ENCODE measurements at regions not wholly inside any gene's neighbourhood (a gene's known extent, or its start where the extent isn't known, plus 50 kb on each side); places are given as distances from the start of the nearest gene placed in this dataset.

GRCh38 chr13:87123987-87124784, 547.0 kb upstream of the SLITRK5 start:
- Histone ChIP-seq H4K20me1 (ENCODE audit: control insufficient read depth, extremely low read depth, insufficient read depth, low read length) (no peaks in the 10 kb centered on the region), H3K79me2 (ENCODE audit: control insufficient read depth, insufficient read depth, low read length) (no peaks in the 10 kb centered on the region), H3K27me3 (ENCODE audit: control insufficient read depth, extremely low read depth, insufficient read depth, low read length) (no peaks in the 10 kb centered on the region), H3K36me3 (ENCODE audit: control insufficient read depth in 2 of 2, extremely low read depth in 1 of 2, insufficient read depth in 2 of 2, low read length in 2 of 2) (no peaks in the 10 kb centered on the region), H3K9ac (ENCODE audit: control insufficient read depth, extremely low read depth, insufficient read depth, low read length) (no peak overlapping the region), H3K9me1 (ENCODE audit: control insufficient read depth, extremely low read depth, insufficient read depth, low read length) (no peaks in the 10 kb centered on the region), H3K4me2 (ENCODE audit: control insufficient read depth, extremely low read depth, insufficient read depth, low read depth, low read length) (no peak overlapping the region), H2AFZ (ENCODE audit: control insufficient read depth, low read length) (no peak overlapping the region), H3K27ac (ENCODE audit: control insufficient read depth, insufficient read depth, low read length) (no peak overlapping the region), H3K4me1 (ENCODE audit: control insufficient read depth, extremely low read depth, insufficient read depth, low read length) (peaks cover 4% of the 10 kb centered on the region), H3K9me3 (ENCODE audit: control insufficient read depth, low read depth, low read length) (no peaks in the 10 kb centered on the region), H3K4me3 (ENCODE audit: control insufficient read depth in 2 of 3, extremely low read depth in 1 of 3, insufficient read depth in 2 of 3, low read depth in 1 of 3, low read length in 3 of 3) (no peak overlapping the region)
- TF ChIP-seq EZH2 (IDR thresholded peaks at IDR 0.05; ENCODE audit: low read length) (no peak), CTCF (optimal IDR thresholded peaks at IDR 0.05 in 1 of 3, IDR thresholded peaks at IDR 0.05 in 1 of 3, conservative IDR thresholded peaks at IDR 0.05 in 1 of 3; ENCODE audit: extremely low read depth in 1 of 3, insufficient read depth in 2 of 3, low read length in 3 of 3) (no peak)
- FAIRE-seq (peak; percentile 67), DNase-seq (ENCODE audit: low read depth, low spot score) (peak; percentile 23)
- dilution Hi-C loops (cut with MboI; ENCODE audit: extremely low pct_ligation_motif_present, low sequenced_read_pairs), result no loop called here

- no peaks in the 10 kb centered on the region for H4K20me1 ChIP-seq (ENCODE audit: control insufficient read depth, extremely low read depth, insufficient read depth, low read length)
- peaks cover 4% of the 10 kb centered on the region for H3K4me1 ChIP-seq (ENCODE audit: control insufficient read depth, extremely low read depth, insufficient read depth, low read length)
- H3K27me3 ChIP-seq (ENCODE audit: control insufficient read depth, extremely low read depth, insufficient read depth, low read length), result no peaks in the 10 kb centered on the region
- no peaks in the 10 kb centered on the region for H3K9me1 ChIP-seq (ENCODE audit: control insufficient read depth, extremely low read depth, insufficient read depth, low read length)
- FAIRE-seq (no peak), DNase-seq (ENCODE audit: low read depth, low spot score) (no peak)
- dilution Hi-C loops (cut with MboI; ENCODE audit: extremely low pct_ligation_motif_present, low sequenced_read_pairs), result no loop called here
- no peak overlapping the region for H2AFZ ChIP-seq (ENCODE audit: control insufficient read depth, low read length)
- no peak for TF ChIP-seq CTCF (optimal IDR thresholded peaks at IDR 0.05 in 1 of 3, IDR thresholded peaks at IDR 0.05 in 1 of 3, conservative IDR thresholded peaks at IDR 0.05 in 1 of 3; ENCODE audit: extremely low read depth in 1 of 3, insufficient read depth in 2 of 3, low read length in 3 of 3)
- TF ChIP-seq EZH2 (IDR thresholded peaks at IDR 0.05; ENCODE audit: low read length), result no peak
- H3K4me2 ChIP-seq (ENCODE audit: control insufficient read depth, extremely low read depth, insufficient read depth, low read depth, low read length), result no peak overlapping the region
- H3K79me2 ChIP-seq (ENCODE audit: control insufficient read depth, insufficient read depth, low read length), result no peaks in the 10 kb centered on the region
- H3K4me3 ChIP-seq (ENCODE audit: control insufficient read depth in 2 of 3, extremely low read depth in 1 of 3, insufficient read depth in 2 of 3, low read depth in 1 of 3, low read length in 3 of 3), result no peak overlapping the region
- no peaks in the 10 kb centered on the region for H3K36me3 ChIP-seq (ENCODE audit: control insufficient read depth in 2 of 2, extremely low read depth in 1 of 2, insufficient read depth in 2 of 2, low read length in 2 of 2)
- no peak overlapping the region for H3K27ac ChIP-seq (ENCODE audit: control insufficient read depth, insufficient read depth, low read length)
- H3K9ac ChIP-seq (ENCODE audit: control insufficient read depth, extremely low read depth, insufficient read depth, low read length), result no peak overlapping the region
- H3K9me3 ChIP-seq (ENCODE audit: control insufficient read depth, low read depth, low read length), result no peaks in the 10 kb centered on the region
These were observed 546.4 kb upstream of the SLITRK5 start for GRCh38 chr13:87124785-87125074.
